DMS153 treated with DMSO at 0.1 percent for 48 hours (cell line): ENCODE measurements at regions not wholly inside any gene's neighbourhood (a gene's known extent, or its start where the extent isn't known, plus 50 kb on each side); places are given as distances from the start of the nearest gene placed in this dataset.

Experiments used
- DNase-seq: peaks from one replicate; lab custom pipeline; 2025; ENCODE audit not compliant: unreplicated experiment; lab: John Stamatoyannopoulos, UW

- no peak for DNase-seq
Observed at GRCh38 chr1:221604948-221605347, 136.9 kb downstream of the DUSP10 start.

- no peak for DNase-seq
Observed at GRCh38 chr1:221605569-221605968, 136.3 kb downstream of the DUSP10 start.

- DNase-seq, result no peak
Observed at GRCh38 chr1:221606256-221606655, 135.6 kb downstream of the DUSP10 start.

GRCh38 chr1:221608835-221609320 lies 133.0 kb downstream of the DUSP10 start:
- no peak for DNase-seq

DNA sequence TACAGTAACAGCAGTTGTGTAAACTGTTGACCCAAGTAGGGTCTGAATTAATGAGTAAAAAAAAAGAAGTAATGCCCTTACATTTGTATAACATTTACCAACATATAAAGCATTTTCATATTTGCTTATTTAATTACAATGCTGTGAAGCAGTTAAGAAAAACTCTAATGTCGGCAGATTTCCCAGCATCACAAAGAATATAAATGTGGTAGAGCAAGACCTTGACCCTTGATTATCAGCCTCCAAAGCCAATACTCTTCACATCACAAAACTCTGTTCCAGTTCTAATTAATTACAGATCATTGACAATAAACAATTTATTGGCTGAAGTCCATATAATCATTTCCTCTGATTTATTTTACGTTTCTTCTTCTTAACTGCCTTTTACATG lies 130.2 kb downstream of the DUSP10 start:
- no peak for DNase-seq

DNA sequence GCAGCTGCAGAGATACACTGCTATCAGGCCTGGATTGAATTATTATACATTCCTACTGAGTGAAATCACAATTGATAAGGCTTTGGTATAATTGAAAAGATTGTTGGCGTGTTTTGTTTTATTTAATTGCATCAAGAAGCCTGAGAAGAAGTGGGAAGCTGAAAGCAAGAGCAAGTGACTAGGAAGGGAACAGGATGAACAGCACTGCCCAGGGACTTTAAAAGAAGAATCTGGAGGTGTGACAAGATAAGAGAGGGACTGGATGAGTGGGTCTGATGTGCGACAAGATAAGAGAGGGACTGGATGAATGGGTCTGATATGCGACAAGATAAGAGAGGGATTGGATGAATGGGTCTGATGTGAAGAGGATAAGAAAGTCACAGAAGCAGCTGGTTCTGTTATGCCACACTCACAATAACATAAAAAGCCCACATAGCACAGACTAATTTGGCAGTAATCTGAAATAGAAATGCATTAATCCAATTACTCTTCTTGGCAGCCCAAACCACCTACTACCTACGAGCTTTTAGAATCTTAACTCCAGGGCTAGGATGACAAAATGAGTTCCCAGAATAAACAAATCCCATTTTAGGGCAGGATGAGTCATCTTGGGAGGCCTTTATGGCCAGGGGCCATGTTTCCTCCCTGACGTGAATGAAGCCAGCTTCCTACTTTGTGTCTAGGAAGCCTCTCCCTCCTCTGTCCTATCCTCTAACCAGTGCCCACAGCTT lies 129.7 kb downstream of the DUSP10 start:
- DNase-seq, result no peak

GRCh38 chr1:221620437-221621384 lies 121.2 kb downstream of the DUSP10 start:
- peak; percentile 65 for DNase-seq

DNA sequence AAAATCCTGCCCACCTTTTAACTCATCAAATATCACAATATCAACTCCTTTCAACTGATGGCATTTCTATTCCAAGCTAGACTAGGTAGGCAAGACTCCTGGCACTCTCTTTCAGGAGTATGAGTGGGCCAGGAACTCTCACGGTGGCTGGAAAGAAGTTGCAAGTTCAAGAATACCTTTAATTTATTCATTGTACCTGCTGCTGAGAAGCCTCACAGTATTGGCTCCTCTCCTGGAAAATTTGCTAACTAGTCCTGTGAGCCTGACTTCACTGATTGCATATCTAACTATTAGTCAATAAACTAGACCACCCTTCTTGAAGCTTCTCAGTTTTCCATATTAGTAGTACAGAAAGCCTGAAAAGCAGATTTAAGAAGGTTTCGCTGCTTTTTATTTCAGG lies 120.2 kb downstream of the DUSP10 start:
- DNase-seq, result no peak

DNA sequence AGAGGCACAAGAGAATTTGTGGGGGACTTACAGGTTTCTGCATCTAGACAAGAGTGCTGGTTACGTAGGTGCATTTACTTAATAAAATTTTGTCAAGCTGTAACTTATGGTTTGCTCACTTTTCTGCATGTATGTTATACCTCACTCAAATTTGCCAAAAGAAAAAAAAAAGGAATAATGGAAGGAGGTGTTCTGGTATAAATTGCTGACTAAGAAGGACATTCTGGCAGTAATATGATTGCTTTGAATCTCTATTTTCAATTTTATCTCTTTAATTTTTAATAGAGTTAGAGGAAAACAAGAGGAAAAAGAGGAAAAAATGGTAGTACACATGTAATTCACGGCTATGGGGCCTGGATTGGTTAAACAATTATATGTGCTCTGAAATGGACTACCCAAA lies 119.5 kb downstream of the DUSP10 start:
- DNase-seq, result no peak

DNA sequence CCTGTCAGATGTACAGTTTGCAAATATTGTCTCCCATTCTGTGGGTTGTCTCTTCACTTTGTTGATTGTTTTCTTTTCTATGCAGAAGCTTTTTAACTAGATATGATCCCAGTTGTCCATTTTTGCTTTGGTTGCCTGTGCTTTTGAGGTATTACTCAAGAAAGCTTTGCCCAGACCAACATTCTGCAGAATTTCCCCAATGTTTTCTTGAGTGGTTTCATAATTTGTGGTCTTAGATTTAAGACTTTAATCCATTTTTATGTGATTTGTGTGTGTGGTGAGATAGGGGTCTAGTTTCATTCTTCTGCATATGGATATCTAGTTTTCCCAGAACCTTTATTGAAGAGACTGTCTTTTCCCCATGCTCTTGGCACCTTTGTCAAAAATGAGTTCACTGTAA lies 116.9 kb downstream of the DUSP10 start:
- DNase-seq, result no peak

DNA sequence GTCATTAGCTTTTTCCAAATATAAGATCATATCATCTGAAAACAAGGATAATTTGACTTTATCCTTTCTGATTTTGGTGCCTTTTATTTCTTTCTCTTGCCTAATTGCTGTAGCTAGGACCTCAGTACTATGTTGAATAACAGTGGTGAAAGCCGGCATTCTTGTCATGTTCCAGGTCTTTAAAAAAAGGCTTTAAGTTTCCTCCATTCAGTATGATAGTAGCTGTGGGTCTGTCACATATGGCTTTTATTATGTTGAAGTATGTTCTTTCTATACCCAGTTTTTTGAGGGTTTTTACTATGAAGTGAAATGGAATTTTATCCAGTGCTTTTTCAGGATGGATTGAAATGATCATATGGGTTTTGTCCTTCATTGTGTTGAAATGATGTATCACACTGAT lies 115.8 kb downstream of the DUSP10 start:
- no peak for DNase-seq

GRCh38 chr1:221630236-221630635 lies 111.7 kb downstream of the DUSP10 start:
- DNase-seq, result no peak

GRCh38 chr1:221631556-221631955 lies 110.3 kb downstream of the DUSP10 start:
- DNase-seq, result no peak

DNA sequence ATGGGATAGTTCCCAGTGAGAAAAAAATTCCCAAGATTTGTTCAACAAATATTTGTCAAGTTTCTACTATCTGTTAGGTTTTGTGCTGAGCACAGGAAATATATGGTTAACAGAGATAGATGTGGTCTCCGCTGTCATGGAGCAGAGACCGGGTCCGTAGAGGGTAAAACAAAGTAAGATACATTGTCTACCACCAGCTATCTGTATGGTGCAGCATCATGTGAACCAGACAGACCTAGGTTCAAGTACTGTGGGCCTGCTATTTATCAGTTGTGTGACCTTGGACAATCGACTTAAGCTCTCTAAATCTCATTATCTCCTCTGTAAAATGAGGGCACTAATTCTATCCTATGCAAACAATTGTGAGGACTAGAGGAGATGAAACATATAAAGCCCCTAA lies 109.8 kb downstream of the DUSP10 start:
- no peak for DNase-seq

- no peak for DNase-seq
Observed at GRCh38 chr1:221633841-221634409, 108.0 kb downstream of the DUSP10 start.

GRCh38 chr1:221634606-221635005 lies 107.3 kb downstream of the DUSP10 start:
- no peak for DNase-seq

DNA sequence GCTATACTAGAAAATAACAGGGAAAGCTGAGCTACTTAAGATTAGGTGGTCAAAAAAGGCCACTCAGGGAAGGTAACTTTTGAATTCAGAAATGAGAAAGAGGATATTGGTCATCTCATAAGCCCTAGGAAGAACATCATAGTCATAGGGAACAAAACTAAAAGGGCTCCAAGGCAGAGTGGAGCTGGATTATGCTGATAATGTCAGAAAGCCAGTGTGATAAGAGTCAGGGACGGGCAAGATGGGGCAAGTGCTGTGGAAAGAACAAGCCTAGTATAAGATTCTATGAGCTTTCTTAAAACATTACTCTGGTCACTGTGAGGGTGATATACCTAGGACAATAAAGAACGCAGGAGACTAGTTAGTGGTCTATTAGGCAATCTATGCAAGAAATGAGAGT lies 106.6 kb downstream of the DUSP10 start:
- DNase-seq, result no peak

GRCh38 chr1:221636096-221636495 lies 105.8 kb downstream of the DUSP10 start:
- DNase-seq, result no peak

DNA sequence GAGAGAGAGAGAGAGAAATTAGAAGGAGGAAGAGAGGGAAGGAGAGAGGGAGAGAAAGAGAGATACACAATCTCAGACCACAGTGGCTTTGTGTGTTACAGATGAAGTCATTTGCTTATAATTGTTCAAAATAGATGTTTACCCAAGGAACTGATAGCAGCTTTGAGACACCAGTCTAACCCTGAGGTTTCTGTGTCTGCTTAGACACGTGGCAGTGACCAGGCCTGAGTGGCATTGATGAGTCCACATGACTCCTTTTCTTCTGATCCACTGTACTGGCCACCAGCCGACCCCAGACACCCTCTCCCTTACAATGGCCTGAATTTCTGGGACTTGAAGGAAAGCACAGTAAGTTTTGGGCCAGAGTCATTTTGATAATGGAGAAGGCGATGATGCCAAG lies 104.9 kb downstream of the DUSP10 start:
- no peak for DNase-seq

DNA sequence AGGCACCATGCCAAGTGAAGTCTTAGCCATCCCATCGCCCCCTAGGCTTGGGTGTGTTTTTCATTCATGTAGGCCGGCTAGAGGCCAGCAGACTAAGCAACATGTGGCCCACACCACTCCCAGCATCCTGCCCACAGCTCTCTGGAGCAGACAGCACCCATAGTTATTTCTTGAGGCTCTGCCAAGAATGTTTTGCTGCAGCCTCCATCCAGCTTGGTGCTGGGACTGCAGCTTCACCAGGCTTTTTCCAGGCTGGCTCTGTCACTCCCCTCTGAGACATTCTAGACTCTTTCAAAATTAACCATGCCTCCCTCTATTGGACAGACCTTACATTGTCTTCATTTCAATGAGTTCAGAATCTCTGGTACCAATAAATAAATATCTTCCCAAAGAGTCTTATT lies 104.2 kb downstream of the DUSP10 start:
- no peak for DNase-seq

DNA sequence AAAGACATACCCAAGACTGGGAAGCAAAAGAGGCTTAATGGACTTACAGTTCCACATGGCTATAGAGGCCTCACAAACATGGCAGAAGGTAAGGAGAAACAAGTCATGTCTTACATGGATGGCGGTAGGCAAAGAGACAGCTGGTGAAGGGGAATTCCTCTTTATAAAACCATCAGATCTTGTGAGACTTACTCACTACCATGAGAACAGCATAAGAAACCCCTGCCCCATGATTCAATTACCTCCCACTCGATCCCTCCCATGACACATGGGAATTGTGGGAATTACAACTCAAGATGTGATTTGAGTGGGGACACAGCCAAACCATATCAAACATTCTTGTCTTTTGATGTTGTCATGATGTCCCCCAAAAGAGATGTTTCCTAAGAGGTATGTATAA lies 103.3 kb downstream of the DUSP10 start:
- DNase-seq, result no peak

- no peak for DNase-seq
Observed at GRCh38 chr1:221641811-221642210, 100.1 kb downstream of the DUSP10 start.
